ENCODE measurements at regions not wholly inside any gene's neighbourhood (a gene's known extent, or its start where the extent isn't known, plus 50 kb on each side); places are given as distances from the start of the nearest gene placed in this dataset.

DNA sequence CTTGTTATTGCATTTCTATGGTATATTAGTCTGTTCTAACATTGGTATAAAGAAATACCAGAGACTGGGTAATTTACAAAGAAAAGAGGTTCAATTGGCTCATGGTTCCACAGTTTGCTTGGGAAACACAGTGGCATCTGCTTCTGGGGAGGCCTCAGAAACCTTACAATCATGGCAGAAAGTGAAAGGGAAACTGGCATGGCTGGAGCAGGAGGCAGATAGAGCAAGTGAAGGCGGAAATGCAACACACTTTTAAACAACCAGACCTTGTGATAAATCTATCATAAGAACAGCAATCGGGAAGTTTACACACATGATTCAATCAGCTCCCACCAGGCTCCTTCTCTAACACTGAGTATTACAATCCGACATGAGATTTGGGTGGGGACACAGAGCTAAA lies 346.6 kb upstream of the GNPDA2 start:
- Histone ChIP-seq H3K9ac (no peak overlapping the region), H3K4me2 (no peak overlapping the region), H3K27ac (no peak overlapping the region), H3K4me3 (no peak overlapping the region), H3K9me3 (no peaks in the 10 kb centered on the region), H4K20me1 (no peaks in the 10 kb centered on the region), H3K36me3 (no peaks in the 10 kb centered on the region), H3K4me1 (no peaks in the 10 kb centered on the region), H3K27me3 (no peaks in the 10 kb centered on the region)
- TF ChIP-seq Cebpa-rat (IDR thresholded peaks at IDR 0.05), result no peak

DNA sequence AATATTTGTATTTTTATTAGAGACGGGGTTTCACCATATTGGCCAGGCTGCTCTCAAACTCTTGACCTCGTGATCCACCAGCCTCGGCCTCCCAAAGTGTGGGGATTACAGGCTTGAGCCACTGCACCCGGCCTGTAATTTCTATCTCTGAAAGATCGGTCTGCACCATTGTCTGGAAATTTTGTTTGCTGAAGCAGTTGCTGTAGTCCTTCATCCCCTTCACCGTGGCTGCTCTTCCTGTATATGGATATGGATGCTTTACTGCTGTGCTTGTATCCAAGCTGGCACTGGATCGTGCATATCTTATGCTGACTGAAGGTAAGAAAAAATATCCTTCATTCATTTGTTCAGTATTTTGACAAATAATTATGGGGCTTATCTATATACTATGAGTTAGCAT lies 338.4 kb upstream of the GNPDA2 start:
- Histone ChIP-seq H3K9ac (no peak overlapping the region), H3K4me1 (no peaks in the 10 kb centered on the region), H3K27ac (no peak overlapping the region), H3K27me3 (no peaks in the 10 kb centered on the region), H3K4me3 (no peak overlapping the region), H4K20me1 (no peaks in the 10 kb centered on the region), H3K9me3 (no peaks in the 10 kb centered on the region), H3K4me2 (no peak overlapping the region), H3K36me3 (no peaks in the 10 kb centered on the region)
- TF ChIP-seq Cebpa-rat (IDR thresholded peaks at IDR 0.05), result no peak

DNA sequence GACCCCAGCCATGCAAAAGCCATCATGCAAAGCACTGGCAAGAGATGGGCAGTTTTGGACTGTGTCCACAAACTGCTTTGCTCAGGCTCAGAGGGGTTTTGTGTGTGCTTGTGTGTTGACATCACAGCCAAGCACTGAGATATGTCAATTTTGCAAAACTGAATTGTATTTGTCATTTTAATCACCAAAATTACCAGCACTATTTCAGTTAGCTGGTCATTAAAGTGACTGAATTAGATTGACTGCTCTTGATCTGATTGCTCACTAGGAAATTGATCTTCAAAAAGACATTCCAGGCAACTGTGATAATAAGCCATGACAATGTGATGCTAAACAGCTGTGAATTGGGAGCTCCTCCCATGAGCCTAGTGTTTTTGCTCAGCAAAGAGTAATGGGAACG lies 337.3 kb upstream of the GNPDA2 start:
- no peak for TF ChIP-seq Cebpa-rat (IDR thresholded peaks at IDR 0.05)
- H3K36me3 ChIP-seq, result no peaks in the 10 kb centered on the region
- H4K20me1 ChIP-seq, result no peaks in the 10 kb centered on the region
- no peaks in the 10 kb centered on the region for H3K9me3 ChIP-seq
- H3K4me3 ChIP-seq, result no peak overlapping the region
- H3K4me1 ChIP-seq, result no peaks in the 10 kb centered on the region
- H3K9ac ChIP-seq, result no peak overlapping the region
- no peak overlapping the region for H3K27ac ChIP-seq
- H3K4me2 ChIP-seq, result no peak overlapping the region
- no peaks in the 10 kb centered on the region for H3K27me3 ChIP-seq

DNA sequence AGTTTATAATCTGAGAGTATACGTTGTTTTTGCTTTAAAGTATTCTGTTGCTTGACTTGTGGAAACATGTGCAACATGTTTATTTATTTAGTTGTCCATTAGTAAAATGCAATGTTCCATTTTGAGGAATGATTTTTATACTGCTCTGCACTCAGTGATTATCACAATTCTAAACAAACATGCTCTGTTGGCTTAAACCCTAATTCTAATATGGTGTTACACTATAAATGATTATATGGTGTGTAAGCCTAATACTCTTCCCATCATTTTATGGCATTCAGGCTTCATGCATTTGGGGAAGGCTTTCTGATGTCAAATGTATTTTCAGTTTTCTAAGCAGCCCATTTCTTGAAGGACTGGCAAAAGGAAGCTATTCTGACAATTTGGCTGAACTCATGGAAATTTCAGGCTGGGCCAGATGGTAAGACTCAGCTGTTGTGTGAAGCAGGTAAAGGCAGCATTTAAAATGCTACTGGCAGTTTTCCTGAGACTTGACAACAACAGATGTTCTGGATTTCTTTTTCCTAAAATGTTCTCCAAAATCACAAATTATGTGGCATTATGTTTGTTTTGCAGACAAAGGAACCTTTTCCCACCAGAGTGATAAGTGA lies 336.7 kb upstream of the GNPDA2 start:
- no peaks in the 10 kb centered on the region for H4K20me1 ChIP-seq
- H3K9me3 ChIP-seq, result no peaks in the 10 kb centered on the region
- H3K27ac ChIP-seq, result no peak overlapping the region
- no peak overlapping the region for H3K4me2 ChIP-seq
- no peak overlapping the region for H3K9ac ChIP-seq
- no peak for TF ChIP-seq Cebpa-rat (IDR thresholded peaks at IDR 0.05)
- H3K36me3 ChIP-seq, result no peaks in the 10 kb centered on the region
- no peak overlapping the region for H3K4me3 ChIP-seq
- H3K4me1 ChIP-seq, result no peaks in the 10 kb centered on the region
- no peaks in the 10 kb centered on the region for H3K27me3 ChIP-seq

DNA sequence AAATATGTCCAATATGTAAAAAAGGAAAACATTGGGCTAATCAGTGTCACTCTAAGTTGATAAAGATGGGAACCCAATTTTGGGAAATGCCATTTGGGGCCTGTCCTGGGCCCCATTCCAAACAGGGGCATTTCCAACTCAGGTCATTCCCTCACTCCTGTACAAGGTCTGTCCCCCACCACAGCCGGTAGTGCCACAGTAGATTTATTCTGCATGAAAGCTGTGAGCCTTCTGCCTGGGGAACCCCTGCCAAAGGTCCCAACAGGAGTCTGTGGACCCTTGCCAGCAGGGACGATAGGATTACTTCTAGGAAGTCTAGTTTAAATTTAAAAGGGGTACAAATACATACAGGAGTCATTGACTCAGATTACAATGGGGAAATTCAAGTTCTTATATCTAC lies 317.6 kb upstream of the GNPDA2 start:
- Histone ChIP-seq H3K9me3 (peaks cover 16% of the 10 kb centered on the region), H3K9ac (no peak overlapping the region), H3K4me2 (no peak overlapping the region), H3K36me3 (no peaks in the 10 kb centered on the region), H3K27ac (no peak overlapping the region), H3K4me1 (no peaks in the 10 kb centered on the region), H4K20me1 (no peaks in the 10 kb centered on the region), H3K4me3 (no peak overlapping the region), H3K27me3 (no peaks in the 10 kb centered on the region)
- no peak for TF ChIP-seq Cebpa-rat (IDR thresholded peaks at IDR 0.05)

DNA sequence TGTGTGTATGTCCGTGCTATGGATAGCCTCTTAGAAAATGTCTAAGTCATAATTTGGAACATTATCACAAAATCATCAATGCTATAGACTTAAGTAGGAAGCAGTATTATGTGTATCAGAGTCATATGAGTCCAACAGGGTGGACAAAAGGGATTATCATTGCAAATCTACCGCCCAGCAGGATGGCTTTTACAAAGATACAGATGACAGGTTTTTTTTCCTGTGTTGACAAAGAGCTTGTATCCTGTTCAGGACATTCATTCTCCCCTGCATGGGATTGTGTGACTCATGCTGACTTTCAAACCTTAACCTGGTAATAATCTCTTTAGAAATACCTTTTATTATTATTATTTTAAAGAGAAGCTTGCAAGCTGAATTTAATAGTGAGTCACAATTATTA lies 310.3 kb upstream of the GNPDA2 start:
- no peaks in the 10 kb centered on the region for H4K20me1 ChIP-seq
- H3K9ac ChIP-seq, result no peak overlapping the region
- no peak overlapping the region for H3K4me2 ChIP-seq
- no peak overlapping the region for H3K4me3 ChIP-seq
- TF ChIP-seq Cebpa-rat (IDR thresholded peaks at IDR 0.05), result no peak
- H3K27ac ChIP-seq, result no peak overlapping the region
- H3K9me3 ChIP-seq, result no peaks in the 10 kb centered on the region
- H3K27me3 ChIP-seq, result no peaks in the 10 kb centered on the region
- H3K4me1 ChIP-seq, result no peaks in the 10 kb centered on the region
- no peaks in the 10 kb centered on the region for H3K36me3 ChIP-seq

DNA sequence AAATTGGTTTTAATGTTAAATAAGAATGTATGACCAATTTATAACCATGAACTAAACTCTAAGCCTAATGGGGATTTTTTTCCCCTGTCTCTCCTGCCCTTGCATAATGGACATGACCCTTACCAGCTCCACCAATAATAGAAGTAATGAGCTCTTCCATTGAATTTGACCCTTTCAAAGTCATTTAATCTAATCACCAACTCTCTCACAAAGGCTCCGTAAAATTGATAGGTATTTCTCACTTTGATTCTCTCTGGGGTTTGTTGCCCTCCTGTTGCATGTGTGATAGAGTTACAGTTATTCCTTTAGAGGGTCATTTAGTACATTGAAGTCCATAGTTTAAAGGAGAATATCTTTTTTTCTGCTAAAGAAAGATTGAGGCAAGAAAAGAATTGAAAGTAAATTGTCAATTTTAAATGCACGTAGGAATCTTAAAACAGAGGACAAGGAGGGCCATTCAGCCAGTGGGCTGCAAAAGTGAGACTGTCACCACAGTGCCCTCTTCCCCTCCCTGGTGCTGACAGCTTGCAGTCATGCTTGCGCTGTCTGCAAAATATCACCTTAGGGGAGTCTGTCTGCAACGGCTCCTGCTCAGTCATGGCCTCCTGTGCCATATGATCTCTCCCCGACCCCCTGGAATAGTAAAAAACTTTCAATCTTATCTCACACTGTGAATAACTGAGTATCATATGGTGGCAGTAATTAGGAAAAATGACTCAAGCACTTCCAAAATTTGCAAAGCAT lies 307.5 kb upstream of the GNPDA2 start:
- Histone ChIP-seq H3K27ac (no peak overlapping the region), H4K20me1 (no peaks in the 10 kb centered on the region), H3K9me3 (no peaks in the 10 kb centered on the region), H3K9ac (no peak overlapping the region), H3K4me3 (no peak overlapping the region), H3K4me1 (no peaks in the 10 kb centered on the region), H3K36me3 (no peaks in the 10 kb centered on the region), H3K4me2 (no peak overlapping the region), H3K27me3 (no peaks in the 10 kb centered on the region)
- TF ChIP-seq Cebpa-rat (IDR thresholded peaks at IDR 0.05), result no peak

DNA sequence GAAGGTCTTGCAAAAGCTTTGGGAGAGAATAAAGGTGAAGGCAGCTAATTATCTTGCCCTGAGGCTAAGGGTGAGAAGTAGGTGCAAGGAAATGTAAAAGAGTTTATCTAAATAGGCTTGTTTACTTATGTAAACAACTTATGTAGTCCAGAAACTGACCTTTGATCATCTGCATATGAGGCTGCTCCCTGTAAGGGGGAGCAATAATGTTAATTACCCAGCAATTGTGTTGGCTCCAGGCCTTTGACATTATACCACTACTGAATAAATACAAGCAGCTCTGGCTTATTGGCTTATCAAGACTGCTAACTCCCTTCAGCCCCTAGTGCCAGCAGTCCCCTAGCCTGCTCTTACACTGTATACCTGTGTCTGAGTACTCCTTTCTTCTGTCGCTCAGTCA lies 303.7 kb upstream of the GNPDA2 start:
- H3K4me3 ChIP-seq, result no peak overlapping the region
- no peak overlapping the region for H3K9ac ChIP-seq
- H4K20me1 ChIP-seq, result no peaks in the 10 kb centered on the region
- no peaks in the 10 kb centered on the region for H3K36me3 ChIP-seq
- no peaks in the 10 kb centered on the region for H3K9me3 ChIP-seq
- H3K4me1 ChIP-seq, result no peaks in the 10 kb centered on the region
- H3K4me2 ChIP-seq, result no peak overlapping the region
- H3K27ac ChIP-seq, result no peak overlapping the region
- no peaks in the 10 kb centered on the region for H3K27me3 ChIP-seq
- TF ChIP-seq Cebpa-rat (IDR thresholded peaks at IDR 0.05), result no peak

DNA sequence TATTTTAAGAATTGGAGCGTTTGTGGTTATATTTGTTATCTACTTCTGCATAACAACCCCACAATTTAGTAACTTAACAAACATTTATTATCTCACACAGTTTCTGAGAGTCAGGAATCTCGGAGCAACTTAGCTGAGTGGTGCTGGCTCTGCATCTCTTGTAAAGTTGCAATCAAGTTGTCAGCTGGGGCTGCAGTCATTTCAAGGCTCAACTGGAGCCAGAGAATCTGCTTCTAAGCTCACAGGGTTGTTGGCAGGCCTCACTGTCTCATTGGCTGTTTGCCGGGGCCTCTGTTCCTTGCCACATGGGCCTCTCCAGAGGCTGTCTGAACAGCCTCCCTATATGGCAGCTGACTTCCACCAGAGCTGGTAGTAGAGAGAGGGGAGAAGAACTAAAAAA lies 281.2 kb upstream of the GNPDA2 start:
- Histone ChIP-seq H3K27ac (no peak overlapping the region), H3K4me1 (no peaks in the 10 kb centered on the region), H3K27me3 (no peaks in the 10 kb centered on the region), H3K9ac (no peak overlapping the region), H3K4me3 (no peak overlapping the region), H3K4me2 (no peak overlapping the region), H3K9me3 (no peaks in the 10 kb centered on the region), H4K20me1 (no peaks in the 10 kb centered on the region), H3K36me3 (no peaks in the 10 kb centered on the region)
- TF ChIP-seq Cebpa-rat (IDR thresholded peaks at IDR 0.05), result no peak

DNA sequence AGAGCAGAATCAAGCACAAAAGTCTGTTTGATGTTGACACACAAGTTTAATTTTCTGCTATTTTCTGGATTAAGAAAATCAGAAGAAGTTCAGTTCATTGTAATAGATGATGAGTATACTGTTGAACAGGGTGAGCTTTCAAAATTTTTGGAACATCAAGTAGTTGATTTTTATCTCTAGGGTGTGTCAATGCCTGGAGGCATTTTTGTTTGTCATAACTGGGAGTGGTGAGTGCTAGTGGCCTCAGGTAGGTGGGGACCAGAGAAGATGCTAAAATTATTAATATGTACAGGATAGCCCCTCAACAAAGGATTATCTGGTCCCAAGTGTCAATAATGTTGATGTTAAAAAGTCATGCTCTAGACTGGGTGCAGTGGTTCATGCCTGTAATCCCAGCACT lies 279.7 kb upstream of the GNPDA2 start:
- H3K9me3 ChIP-seq, result no peaks in the 10 kb centered on the region
- H3K36me3 ChIP-seq, result no peaks in the 10 kb centered on the region
- H3K4me2 ChIP-seq, result no peak overlapping the region
- H4K20me1 ChIP-seq, result no peaks in the 10 kb centered on the region
- H3K4me3 ChIP-seq, result no peak overlapping the region
- H3K27ac ChIP-seq, result no peak overlapping the region
- no peak overlapping the region for H3K9ac ChIP-seq
- no peaks in the 10 kb centered on the region for H3K27me3 ChIP-seq
- H3K4me1 ChIP-seq, result no peaks in the 10 kb centered on the region
- TF ChIP-seq Cebpa-rat (IDR thresholded peaks at IDR 0.05), result no peak
